H1 (cell line): ENCODE measurements at regions not wholly inside any gene's neighbourhood (a gene's known extent, or its start where the extent isn't known, plus 50 kb on each side); places are given as distances from the start of the nearest gene placed in this dataset.

Experiments
- CTCF ChIA-PET: fragments of 300-600 bp; sonication (Branson Sonifier 250); formaldehyde crosslinking; loops from one replicate; lab custom pipeline; 2021; ENCODE audit not compliant: partially characterized antibody; lab: Charles Lee
- POLR2A ChIA-PET: fragments of 300-600 bp; sonication (Branson Sonifier 250); formaldehyde crosslinking; loops from one replicate; lab custom pipeline; 2021; ENCODE audit warnings: inconsistent platforms; ENCODE audit not compliant: partially characterized antibody; lab: Charles Lee
- DNase-seq, 2 experiments: peaks; one replicate each; pipeline versions ENCODE4 v3.0.0 to v3.0.0-alpha.2; 2010 to 2022; ENCODE audit warnings: low spot score in 2 of 2, low read depth in 1 of 2, mixed read lengths in 1 of 2
- FAIRE-seq: peaks from 2 replicates; lab custom pipeline; 2011; peaks lifted over from hg19 to GRCh38; lab: Jason Lieb, UNC
- H2AFZ ChIP-seq: 2 replicates; pipeline ENCODE4 v1.8.1; 2012; ENCODE audit warnings: low read length, inconsistent platforms
- H2AK5ac ChIP-seq: 2 replicates; pipeline ENCODE4 v1.6.1; 2013; ENCODE audit warnings: low read depth, low read length
- H2BK120ac ChIP-seq: replicated peaks from 2 replicates; pipeline ENCODE3; 2013; ENCODE audit warnings: low read depth, low read length, inconsistent platforms
- H2BK12ac ChIP-seq: 2 replicates; pipeline ENCODE4 v1.6.1; 2013; ENCODE audit warnings: low read depth, low read length
- H2BK15ac ChIP-seq: 2 replicates; pipeline ENCODE4 v1.6.1; 2013; ENCODE audit warnings: low read length
- H2BK20ac ChIP-seq: 2 replicates; pipeline ENCODE4 v1.6.1; 2013; ENCODE audit warnings: low read length
- H2BK5ac ChIP-seq: 2 replicates; pipeline ENCODE4 v1.6.1; 2013; ENCODE audit warnings: low read depth, low read length
- H3K14ac ChIP-seq: 2 replicates; pipeline ENCODE4 v1.6.1; 2013; ENCODE audit warnings: inconsistent platforms; ENCODE audit not compliant: insufficient read length
- H3K18ac ChIP-seq: 2 replicates; pipeline ENCODE4 v1.6.1; 2013; ENCODE audit warnings: low read length; ENCODE audit errors: extremely low read depth
- H3K23ac ChIP-seq: 2 replicates; pipeline ENCODE4 v1.6.1; 2013; ENCODE audit warnings: inconsistent platforms; ENCODE audit not compliant: insufficient read length
- H3K23me2 ChIP-seq: 2 replicates; pipeline ENCODE4 v1.6.1; 2013; ENCODE audit warnings: low read depth, low read length
- H3K27ac ChIP-seq: 2 replicates; pipeline ENCODE4 v1.6.1; 2011; ENCODE audit warnings: low read depth, low read length, inconsistent platforms
- H3K27me3 ChIP-seq, 4 experiments: replicated peaks in 1 of 4; 1 replicate in 1 of 4; 2 replicates in 3 of 4; pipeline versions ENCODE4 v1.6.1 to v1.8.1; 2011 to 2013; ENCODE audit warnings: low read length in 3 of 4, mild to moderate bottlenecking in 3 of 4, inconsistent platforms in 2 of 4, mixed read lengths in 2 of 4, moderate library complexity in 1 of 4; ENCODE audit not compliant: control insufficient read depth in 3 of 4, insufficient read depth in 3 of 4; ENCODE audit errors: extremely low read depth in 1 of 4
- H3K36me3 ChIP-seq, 4 experiments: 2 replicates each; pipeline versions ENCODE4 v1.6.1 to v1.8.1; 2011 to 2013; ENCODE audit warnings: mild to moderate bottlenecking in 4 of 4, low read length in 3 of 4, moderate library complexity in 2 of 4, control low read depth in 1 of 4, inconsistent platforms in 1 of 4; ENCODE audit not compliant: insufficient read depth in 4 of 4, control insufficient read depth in 2 of 4
- H3K4ac ChIP-seq: replicated peaks from 2 replicates; pipeline ENCODE3; 2013; ENCODE audit warnings: low read length, low read depth, mixed read lengths, inconsistent platforms; ENCODE audit not compliant: insufficient read length
- H3K4me1 ChIP-seq, 4 experiments: replicated peaks in 1 of 4; 1 replicate in 1 of 4; 2 replicates in 3 of 4; pipeline versions ENCODE4 v1.6.1 to v1.8.1; 2011 to 2013; ENCODE audit warnings: low read length in 3 of 4, inconsistent platforms in 2 of 4, mixed read lengths in 1 of 4; ENCODE audit not compliant: insufficient read depth in 4 of 4, control insufficient read depth in 3 of 4
- H3K4me2 ChIP-seq, 2 experiments: 2 replicates each; pipeline versions ENCODE4 v1.6.1 to v1.8.1; 2011 to 2013; ENCODE audit warnings: low read depth in 2 of 2, low read length in 2 of 2, control low read depth in 1 of 2, inconsistent platforms in 1 of 2, mild to moderate bottlenecking in 1 of 2; ENCODE audit not compliant: insufficient read depth in 1 of 2
- H3K4me3 ChIP-seq, 4 experiments: fragments of 200-600, 300-600 bp in 1 of 4; sonication (generic), shearing (Covaris generic), sonication (Bioruptor Twin) in 1 of 4; 2 replicates each; pipeline versions ENCODE4 v1.5.1 to v1.8.1; 2011 to 2016; ENCODE audit warnings: low read length in 4 of 4, low read depth in 3 of 4, control low read depth in 2 of 4, inconsistent platforms in 2 of 4, mild to moderate bottlenecking in 2 of 4, mixed read lengths in 1 of 4, moderate library complexity in 1 of 4; ENCODE audit not compliant: insufficient read depth in 2 of 4; ENCODE audit errors: extremely low read depth in 1 of 4
- H3K56ac ChIP-seq: replicated peaks from 2 replicates; pipeline ENCODE3; 2013; ENCODE audit warnings: low read depth, mild to moderate bottlenecking, mixed read lengths, low read length, inconsistent platforms; ENCODE audit not compliant: insufficient read length
- H3K79me1 ChIP-seq: 2 replicates; pipeline ENCODE4 v1.6.1; 2013; ENCODE audit warnings: low read depth, low read length, control low read depth
- H3K79me2 ChIP-seq, 2 experiments: 2 replicates each; pipeline versions ENCODE4 v1.6.1 to v1.8.1; 2012 to 2013; ENCODE audit warnings: low read length in 2 of 2, mild to moderate bottlenecking in 2 of 2, inconsistent platforms in 1 of 2; ENCODE audit not compliant: insufficient read depth in 2 of 2, control insufficient read depth in 1 of 2
- H3K9ac ChIP-seq, 4 experiments: replicated peaks in 1 of 4; 1 replicate in 1 of 4; 2 replicates in 3 of 4; pipeline versions ENCODE4 v1.6.1 to v1.8.1; 2011 to 2013; ENCODE audit warnings: low read depth in 3 of 4, low read length in 3 of 4, control low read depth in 2 of 4, mild to moderate bottlenecking in 2 of 4, moderate library complexity in 2 of 4, inconsistent platforms in 1 of 4; ENCODE audit errors: extremely low read depth in 1 of 4
- H3K9me3 ChIP-seq, 2 experiments: 2 replicates each; pipeline versions ENCODE4 v1.6.1 to v1.8.1; 2012 to 2013; ENCODE audit warnings: mild to moderate bottlenecking in 2 of 2, moderate library complexity in 2 of 2, control low read depth in 1 of 2, inconsistent platforms in 1 of 2, low read depth in 1 of 2, low read length in 1 of 2, mixed read lengths in 1 of 2; ENCODE audit not compliant: insufficient read depth in 2 of 2
- H4K20me1 ChIP-seq, 2 experiments: replicated peaks in 1 of 2; 2 replicates each; pipeline versions ENCODE3 to v1.8.1; 2011 to 2013; ENCODE audit warnings: inconsistent platforms in 2 of 2, low read length in 2 of 2, mild to moderate bottlenecking in 1 of 2; ENCODE audit not compliant: insufficient read depth in 2 of 2, control insufficient read depth in 1 of 2
- H4K5ac ChIP-seq: 2 replicates; pipeline ENCODE4 v1.6.1; 2013; ENCODE audit warnings: low read length, low read depth, mixed read lengths, inconsistent platforms; ENCODE audit not compliant: insufficient read length
- H4K8ac ChIP-seq: 2 replicates; pipeline ENCODE4 v1.8.0; 2013; ENCODE audit warnings: mild to moderate bottlenecking, moderate library complexity, low read length, inconsistent platforms; ENCODE audit not compliant: insufficient read depth; ENCODE audit errors: extremely low read depth
- H4K91ac ChIP-seq: replicated peaks from 2 replicates; pipeline ENCODE3; 2013; ENCODE audit warnings: low read length, mixed read lengths, inconsistent platforms; ENCODE audit not compliant: insufficient read length
- ASH2L ChIP-seq: fragments of 200-600, 300-600 bp; sonication (generic); IDR thresholded peaks from one replicate; pipeline ENCODE4 v1.7.1; 2017; ENCODE audit warnings: low read length
- BRCA1 ChIP-seq: IDR thresholded peaks from 2 replicates; pipeline ENCODE4 v1.6.1; 2012; ENCODE audit warnings: low read depth, low read length, improper control_type of control experiment
- CBX5 ChIP-seq: fragments of 300-800, 300-1000 bp; sonication (generic); IDR thresholded peaks from 2 replicates; pipeline ENCODE4 v1.7.1; 2016; ENCODE audit warnings: antibody characterized with exemption, low read length, low read depth
- CEBPB ChIP-seq: IDR thresholded peaks from 2 replicates; pipeline ENCODE4 v1.6.1; 2012; ENCODE audit warnings: low read depth, low read length
- CREB1 ChIP-seq: IDR thresholded peaks from 2 replicates; pipeline ENCODE4 v1.6.1; 2012; ENCODE audit warnings: inconsistent platforms
- EGR1 ChIP-seq: IDR thresholded peaks from 2 replicates; pipeline ENCODE4 v1.6.1; 2011; ENCODE audit warnings: low read depth, low read length, borderline replicate concordance
- EP300 ChIP-seq, 2 experiments: IDR thresholded peaks; 1 replicate in 1 of 2; 2 replicates in 1 of 2; pipeline ENCODE4 v1.6.1; 2011 to 2012; ENCODE audit warnings: low read depth in 2 of 2, low read length in 2 of 2, mild to moderate bottlenecking in 2 of 2, borderline replicate concordance in 1 of 2, inconsistent platforms in 1 of 2, moderate library complexity in 1 of 2
- GABPA ChIP-seq: IDR thresholded peaks from 2 replicates; pipeline ENCODE4 v1.6.1; 2011; ENCODE audit warnings: mild to moderate bottlenecking, low read length, moderate library complexity, borderline replicate concordance; ENCODE audit not compliant: insufficient read depth
- KDM1A ChIP-seq: fragments of 200-600, 300-600 bp; sonication (generic); IDR thresholded peaks from 2 replicates; pipeline ENCODE4 v1.7.1; 2016; ENCODE audit warnings: mild to moderate bottlenecking, low read length, borderline replicate concordance
- KDM4A ChIP-seq: IDR thresholded peaks from one replicate; pipeline ENCODE4 v1.7.1; 2012; ENCODE audit warnings: low read depth, mild to moderate bottlenecking, moderate library complexity, low read length, inconsistent platforms; ENCODE audit not compliant: severe bottlenecking
- SAP30 ChIP-seq: fragments of 300-600 bp; sonication (generic); IDR thresholded peaks from 2 replicates; pipeline ENCODE4 v1.7.1; 2012; ENCODE audit warnings: low read length, moderate library complexity, mild to moderate bottlenecking, inconsistent platforms; ENCODE audit not compliant: insufficient read depth, insufficient replicate concordance
- SIN3A ChIP-seq, 2 experiments: IDR thresholded peaks in 1 of 2; conservative IDR thresholded peaks in 1 of 2; 2 replicates each; pipeline ENCODE4 v1.6.1; 2011 to 2012; ENCODE audit warnings: low read length in 2 of 2, improper control_type of control experiment in 1 of 2, low read depth in 1 of 2, mild to moderate bottlenecking in 1 of 2
- SIX5 ChIP-seq: IDR thresholded peaks from 2 replicates; pipeline ENCODE4 v1.6.1; 2011; ENCODE audit warnings: mild to moderate bottlenecking, low read depth, low read length
- WGBS, 2 experiments: shearing (Covaris generic) in 1 of 2; methylation state at CpG; one replicate each; pipeline versions ENCODE4 v1.1.6 to v1.1.7; 2013 to 2015; ENCODE audit warnings: low lambda C conversion rate in 2 of 2, mixed read lengths in 2 of 2, inconsistent platforms in 1 of 2, low coverage in 1 of 2, missing lambda C conversion rate in 1 of 2; ENCODE audit not compliant: insufficient replicate concordance in 2 of 2, insufficient coverage in 1 of 2, insufficient read length in 1 of 2; ENCODE audit errors: extremely low coverage in 1 of 2, missing lambda C conversion rate in 1 of 2; 5-methylcytosine and 5-hydroxymethylcytosine counted together

DNA sequence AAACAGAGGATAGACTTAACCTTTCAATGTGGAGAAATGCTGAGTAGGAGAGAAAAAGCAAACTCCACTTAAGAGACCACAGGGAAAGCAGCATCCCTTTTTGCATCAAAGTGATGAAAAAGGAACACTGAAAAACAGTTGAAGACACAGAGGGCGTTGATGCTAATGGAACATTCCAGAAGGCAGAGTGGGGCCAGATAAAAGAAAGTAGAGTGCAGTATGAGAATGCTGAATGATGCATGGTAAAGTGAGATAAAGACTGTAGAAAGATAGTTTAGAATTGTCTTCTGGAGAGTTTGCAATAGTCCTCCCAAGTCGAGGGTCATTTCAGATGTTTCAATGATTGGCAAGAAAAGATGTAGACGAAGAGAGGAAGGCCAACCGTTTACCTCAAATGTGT lies 574.3 kb downstream of the PRR16 start:
- no peak for DNase-seq
- CTCF ChIA-PET: interaction anchor here (0.6 kb wide), 1 partner anchor 304 kb away, joined by 3 read pairs; no protein-coding TSS in a partner anchor
- H3K4me1 ChIP-seq: no peaks in the 10 kb centered on the region
- no peak overlapping the region for H3K4me2 ChIP-seq
- no peak overlapping the region for H2BK12ac ChIP-seq
- no peak for FAIRE-seq
- WGBS, 2 experiments: 70% methylated on average over 4 of the region's 4 CpGs; no CpG with 5 or more reads in 1 of the 2 experiments
- TF ChIP-seq CEBPB: no peak
- no peak for TF ChIP-seq EP300 (IDR thresholded peaks at IDR 0.05; ENCODE audit: borderline replicate concordance in 1 of 2, low read depth in 2 of 2, low read length in 2 of 2)
- no peak for TF ChIP-seq BRCA1
- TF ChIP-seq SIX5: no peak
- TF ChIP-seq ASH2L: no peak
- no peak for TF ChIP-seq SIN3A (conservative IDR thresholded peaks at IDR 0.05 in 1 of 2, IDR thresholded peaks at IDR 0.05 in 1 of 2; ENCODE audit: low read depth in 1 of 2, low read length in 2 of 2)
- no peak for TF ChIP-seq CBX5
- no peak for TF ChIP-seq EGR1
- no peak for TF ChIP-seq KDM4A
- TF ChIP-seq CREB1: no peak
- TF ChIP-seq GABPA: no peak
- TF ChIP-seq SAP30: no peak
- TF ChIP-seq KDM1A: no peak
- no peaks in the 10 kb centered on the region for H3K79me1 ChIP-seq
- H3K27me3 ChIP-seq: no peaks in the 10 kb centered on the region
- H2AFZ ChIP-seq: no peak overlapping the region
- H3K14ac ChIP-seq: no peak overlapping the region
- no peaks in the 10 kb centered on the region for H4K20me1 ChIP-seq
- no peak overlapping the region for H4K8ac ChIP-seq
- no peak overlapping the region for H2BK120ac ChIP-seq
- no peak overlapping the region for H3K27ac ChIP-seq
- no peak overlapping the region for H4K5ac ChIP-seq
- H2BK20ac ChIP-seq: no peak overlapping the region
- H2BK15ac ChIP-seq: no peak overlapping the region
- H3K79me2 ChIP-seq: no peaks in the 10 kb centered on the region
- H3K9ac ChIP-seq: no peak overlapping the region
- no peaks in the 10 kb centered on the region for H3K23me2 ChIP-seq
- H3K4me3 ChIP-seq: no peak overlapping the region
- H3K4ac ChIP-seq: no peak overlapping the region
- H3K18ac ChIP-seq: no peak overlapping the region
- no peak overlapping the region for H2AK5ac ChIP-seq
- H2BK5ac ChIP-seq: no peak overlapping the region
- no peak overlapping the region for H3K23ac ChIP-seq
- no peak overlapping the region for H3K56ac ChIP-seq
- no peaks in the 10 kb centered on the region for H3K36me3 ChIP-seq
- no peak overlapping the region for H4K91ac ChIP-seq
- POLR2A ChIA-PET: no interaction called here
- no peaks in the 10 kb centered on the region for H3K9me3 ChIP-seq
